H9 (cell line): ENCODE measurements at regions not wholly inside any gene's neighbourhood (a gene's known extent, or its start where the extent isn't known, plus 50 kb on each side); places are given as distances from the start of the nearest gene placed in this dataset.

ENCODE experiments used
- DNase-seq: peaks from one replicate; pipeline ENCODE4 v3.0.0-alpha.2; 2017
- H2AFZ ChIP-seq: one replicate; pipeline ENCODE4 v1.6.1; 2013; ENCODE audit warnings: mild to moderate bottlenecking, low read length, control low read depth, moderate library complexity
- H2AK5ac ChIP-seq: 2 replicates; pipeline ENCODE4 v1.6.1; 2013; ENCODE audit warnings: low read length, control low read depth, mixed read lengths; ENCODE audit not compliant: insufficient read length
- H2BK120ac ChIP-seq: one replicate; pipeline ENCODE4 v1.6.1; 2013; ENCODE audit warnings: low read depth, mild to moderate bottlenecking, low read length, control low read depth, inconsistent platforms; ENCODE audit not compliant: poor library complexity, severe bottlenecking
- H2BK12ac ChIP-seq: 2 replicates; pipeline ENCODE4 v1.6.1; 2013; ENCODE audit warnings: low read length, control low read depth, mixed read lengths, low read depth; ENCODE audit not compliant: insufficient read length
- H2BK15ac ChIP-seq: 2 replicates; pipeline ENCODE4 v1.6.1; 2013; ENCODE audit warnings: low read depth, low read length, control low read depth
- H2BK20ac ChIP-seq: one replicate; pipeline ENCODE4 v1.6.1; 2013; ENCODE audit warnings: low read depth, mild to moderate bottlenecking, low read length, control low read depth, inconsistent platforms; ENCODE audit not compliant: poor library complexity, severe bottlenecking
- H2BK5ac ChIP-seq: 2 replicates; pipeline ENCODE4 v1.6.1; 2013; ENCODE audit warnings: low read length, control low read depth, mixed read lengths; ENCODE audit not compliant: insufficient read length
- H3K14ac ChIP-seq: 2 replicates; pipeline ENCODE4 v1.6.1; 2013; ENCODE audit warnings: low read length, control low read depth; ENCODE audit not compliant: insufficient read depth
- H3K18ac ChIP-seq: 2 replicates; pipeline ENCODE4 v1.6.1; 2013; ENCODE audit warnings: low read depth, mild to moderate bottlenecking, mixed read lengths, low read length, control low read depth; ENCODE audit not compliant: insufficient read length
- H3K23ac ChIP-seq: 2 replicates; pipeline ENCODE4 v1.6.1; 2013; ENCODE audit warnings: low read length, control low read depth, mixed read lengths, low read depth; ENCODE audit not compliant: insufficient read length
- H3K23me2 ChIP-seq: 2 replicates; pipeline ENCODE4 v1.6.1; 2013; ENCODE audit warnings: low read depth, mild to moderate bottlenecking, mixed read lengths, low read length, control low read depth; ENCODE audit not compliant: insufficient read length, poor library complexity, severe bottlenecking
- H3K27ac ChIP-seq: 2 replicates; pipeline ENCODE4 v1.5.1; 2013; ENCODE audit warnings: low read length, control low read depth, mixed read lengths, low read depth; ENCODE audit not compliant: insufficient read length
- H3K27me3 ChIP-seq: 2 replicates; pipeline ENCODE4 v1.6.1; 2013; ENCODE audit warnings: low read length, control low read depth, inconsistent platforms; ENCODE audit not compliant: insufficient read depth
- H3K4ac ChIP-seq: 2 replicates; pipeline ENCODE4 v1.6.1; 2013; ENCODE audit warnings: low read depth, mild to moderate bottlenecking, control low read depth, inconsistent platforms, low read length, moderate library complexity
- H3K4me1 ChIP-seq: 2 replicates; pipeline ENCODE4 v1.6.1; 2013; ENCODE audit warnings: low read length, control low read depth, inconsistent platforms; ENCODE audit not compliant: insufficient read depth
- H3K4me2 ChIP-seq: 2 replicates; pipeline ENCODE4 v1.6.1; 2013; ENCODE audit warnings: low read length, control low read depth, mixed read lengths; ENCODE audit not compliant: insufficient read length, insufficient read depth
- H3K56ac ChIP-seq: 2 replicates; pipeline ENCODE4 v1.6.1; 2013; ENCODE audit warnings: low read depth, mild to moderate bottlenecking, mixed read lengths, low read length, control low read depth; ENCODE audit not compliant: insufficient read length
- H3K79me1 ChIP-seq: 2 replicates; pipeline ENCODE4 v1.6.1; 2013; ENCODE audit warnings: low read depth, mild to moderate bottlenecking, moderate library complexity, low read length, control low read depth, inconsistent platforms; ENCODE audit not compliant: insufficient read depth, poor library complexity, severe bottlenecking
- H3K79me2 ChIP-seq: 2 replicates; pipeline ENCODE4 v1.6.1; 2013; ENCODE audit warnings: low read length, control low read depth, inconsistent platforms; ENCODE audit not compliant: insufficient read depth
- H3K9ac ChIP-seq: 2 replicates; pipeline ENCODE4 v1.6.1; 2013; ENCODE audit warnings: low read length, control low read depth, mixed read lengths; ENCODE audit not compliant: insufficient read length; ENCODE audit errors: extremely low read depth
- H3K9me3 ChIP-seq: one replicate; pipeline ENCODE4 v1.6.1; 2013; ENCODE audit warnings: low read depth, low read length, inconsistent platforms; ENCODE audit not compliant: control insufficient read depth
- H3T11ph ChIP-seq: one replicate; pipeline ENCODE4 v1.6.1; 2013; ENCODE audit warnings: mild to moderate bottlenecking, low read length, control low read depth, inconsistent platforms
- H4K20me1 ChIP-seq: one replicate; pipeline ENCODE4 v1.6.1; 2013; ENCODE audit not compliant: control insufficient read depth, insufficient read length, insufficient read depth
- H4K5ac ChIP-seq: 2 replicates; pipeline ENCODE4 v1.6.1; 2013; ENCODE audit warnings: low read depth, mild to moderate bottlenecking, mixed read lengths, low read length, control low read depth; ENCODE audit not compliant: insufficient read length
- H4K8ac ChIP-seq: replicated peaks from 2 replicates; pipeline ENCODE4 v1.6.1; 2013; ENCODE audit warnings: low read length, control low read depth, mixed read lengths, low read depth; ENCODE audit not compliant: insufficient read length
- H4K91ac ChIP-seq: 2 replicates; pipeline ENCODE4 v1.6.1; 2013; ENCODE audit warnings: low read depth, mild to moderate bottlenecking, moderate library complexity, mixed read lengths, low read length, control low read depth; ENCODE audit not compliant: insufficient read length
- H3K27ac Mint-ChIP-seq, 3 experiments: 2 replicates in 2 of 3; 3 replicates in 1 of 3; pipeline ENCODE4 v1.8.0; 2020 to 2021; ENCODE audit warnings: mixed read lengths in 3 of 3, mild to moderate bottlenecking in 1 of 3, moderate library complexity in 1 of 3
- H3K27me3 Mint-ChIP-seq: 2 replicates; pipeline ENCODE4 v1.8.0; 2021; ENCODE audit warnings: low read depth, mild to moderate bottlenecking, moderate library complexity, mixed read lengths
- H3K36me3 Mint-ChIP-seq, 3 experiments: 2 replicates in 2 of 3; 3 replicates in 1 of 3; pipeline ENCODE4 v1.8.0; 2020 to 2021; ENCODE audit warnings: low read depth in 3 of 3, mixed read lengths in 3 of 3; ENCODE audit not compliant: insufficient read depth in 1 of 3
- H3K4me1 Mint-ChIP-seq, 2 experiments: 2 replicates each; pipeline ENCODE4 v1.8.0; 2020; ENCODE audit warnings: mixed read lengths in 2 of 2
- H3K4me3 Mint-ChIP-seq, 2 experiments: 2 replicates in 1 of 2; 3 replicates in 1 of 2; pipeline ENCODE4 v1.8.0; 2020 to 2021; ENCODE audit warnings: mild to moderate bottlenecking in 2 of 2, mixed read lengths in 2 of 2, moderate library complexity in 1 of 2
- H3K9me3 Mint-ChIP-seq, 2 experiments: 2 replicates in 1 of 2; 3 replicates in 1 of 2; pipeline ENCODE4 v1.8.0; 2020; ENCODE audit warnings: mild to moderate bottlenecking in 2 of 2, mixed read lengths in 2 of 2, moderate library complexity in 1 of 2
- CTCF ChIP-seq: fragments of 200-600 bp; sonication (generic); conservative IDR thresholded peaks from 3 replicates; pipeline ENCODE4 v1.8.0; 2021; ENCODE audit warnings: antibody characterized with exemption, mild to moderate bottlenecking
- WGBS: extraction: QIAGEN DNeasy Blood & Tissue Kit; methylation state at CpG from one replicate; pipeline ENCODE4 v1.1.7; 2013; ENCODE audit warnings: missing lambda C conversion rate, low lambda C conversion rate, mixed read lengths; ENCODE audit not compliant: insufficient read length; ENCODE audit errors: extremely low coverage; 5-methylcytosine and 5-hydroxymethylcytosine counted together

GRCh38 chr5:87560528-87560927 lies 147.8 kb upstream of the CCNH start:
- Histone ChIP-seq H2BK20ac (no peak overlapping the region), H3K4me2 (no peak overlapping the region), H3K27ac (no peak overlapping the region), H2BK120ac (no peak overlapping the region), H2AK5ac (no peak overlapping the region), H3K4me1 (no peaks in the 10 kb centered on the region), H3K23me2 (no peaks in the 10 kb centered on the region), H3K4ac (no peak overlapping the region), H3K14ac (no peak overlapping the region), H2BK12ac (no peak overlapping the region), H2BK5ac (no peak overlapping the region), H3K9me3 (no peaks in the 10 kb centered on the region), H4K8ac (no peak overlapping the region), H3K18ac (no peak overlapping the region), H4K91ac (no peak overlapping the region), H2BK15ac (no peak overlapping the region), H3K79me2 (no peaks in the 10 kb centered on the region), H4K5ac (no peak overlapping the region), H3T11ph (no peak overlapping the region), H4K20me1 (no peaks in the 10 kb centered on the region), H3K27me3 (no peaks in the 10 kb centered on the region), H3K23ac (no peak overlapping the region), H3K56ac (no peak overlapping the region), H2AFZ (no peak overlapping the region), H3K79me1 (no peaks in the 10 kb centered on the region), H3K9ac (no peak overlapping the region)
- no CpG with 5 or more reads among the region's 2 CpGs for WGBS
- TF ChIP-seq CTCF: no peak
- H3K9me3 Mint-ChIP-seq: no peaks in the 10 kb centered on the region
- H3K36me3 Mint-ChIP-seq: no peaks in the 10 kb centered on the region; a peak in 1 of 7 replicates
- no peak overlapping the region for H3K27ac Mint-ChIP-seq
- H3K4me1 Mint-ChIP-seq: no peaks in the 10 kb centered on the region
- no peak overlapping the region for H3K4me3 Mint-ChIP-seq
- H3K27me3 Mint-ChIP-seq: no peaks in the 10 kb centered on the region
- no peak for DNase-seq
